ENCODE measurements at regions not wholly inside any gene's neighbourhood (a gene's known extent, or its start where the extent isn't known, plus 50 kb on each side); places are given as distances from the start of the nearest gene placed in this dataset.

DNA sequence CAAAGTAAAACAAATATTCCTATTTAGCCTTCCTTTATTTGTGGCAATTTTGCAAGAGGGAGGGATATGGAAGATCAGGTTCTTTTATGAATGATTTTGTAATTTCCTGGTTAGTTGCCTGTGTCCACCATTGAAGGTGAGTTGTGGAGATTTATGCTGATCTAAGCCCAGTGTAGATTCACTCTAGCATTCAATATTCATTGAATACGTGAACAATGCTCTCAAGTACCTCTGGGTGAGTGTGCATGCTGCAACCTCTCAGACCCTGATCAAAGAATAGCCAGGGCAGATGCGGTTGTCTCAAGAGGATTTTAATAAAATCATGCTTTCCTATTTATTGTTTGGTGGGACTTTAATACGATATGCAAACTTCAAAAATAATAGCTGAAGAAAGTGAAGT, 628.4 kb downstream of the SPRY1 start:
- DNase-seq: no peak
- Histone ChIP-seq H3K27me3 (replicated peaks; ENCODE audit: insufficient read depth, low read length) (no peaks in the 10 kb centered on the region), H4K20me1 (ENCODE audit: insufficient read depth, low read length) (no peaks in the 10 kb centered on the region), H2AFZ (ENCODE audit: low read length) (no peak overlapping the region), H3K4me1 (ENCODE audit: low read length) (peaks cover 4% of the 10 kb centered on the region), H3K36me3 (replicated peaks; ENCODE audit: insufficient read depth, low read length) (no peaks in the 10 kb centered on the region), H3K4me2 (ENCODE audit: low read depth, low read length) (no peak overlapping the region), H3K27ac (ENCODE audit: low read length) (no peak overlapping the region), H3K9me2 (replicated peaks; ENCODE audit: insufficient read depth, low read length) (no peaks in the 10 kb centered on the region; the same call in 1 of the 2 replicates), H3K4me3 (ENCODE audit: low read length) (no peak overlapping the region), H3F3A (ENCODE audit: insufficient read depth, low read length) (no peaks in the 10 kb centered on the region), H3K79me2 (ENCODE audit: low read length) (no peaks in the 10 kb centered on the region), H3K9ac (ENCODE audit: low read length) (no peak overlapping the region), H3K9me3 (replicated peaks; ENCODE audit: insufficient read depth, low read length) (no peaks in the 10 kb centered on the region)
- TF ChIP-seq EZH2phosphoT487 (IDR thresholded peaks at IDR 0.05; ENCODE audit: low read length) (no peak), EZH2 (optimal IDR thresholded peaks at IDR 0.05; ENCODE audit: low read depth, low read length) (no peak)
- TF ChIP-seq, protein P1, sequence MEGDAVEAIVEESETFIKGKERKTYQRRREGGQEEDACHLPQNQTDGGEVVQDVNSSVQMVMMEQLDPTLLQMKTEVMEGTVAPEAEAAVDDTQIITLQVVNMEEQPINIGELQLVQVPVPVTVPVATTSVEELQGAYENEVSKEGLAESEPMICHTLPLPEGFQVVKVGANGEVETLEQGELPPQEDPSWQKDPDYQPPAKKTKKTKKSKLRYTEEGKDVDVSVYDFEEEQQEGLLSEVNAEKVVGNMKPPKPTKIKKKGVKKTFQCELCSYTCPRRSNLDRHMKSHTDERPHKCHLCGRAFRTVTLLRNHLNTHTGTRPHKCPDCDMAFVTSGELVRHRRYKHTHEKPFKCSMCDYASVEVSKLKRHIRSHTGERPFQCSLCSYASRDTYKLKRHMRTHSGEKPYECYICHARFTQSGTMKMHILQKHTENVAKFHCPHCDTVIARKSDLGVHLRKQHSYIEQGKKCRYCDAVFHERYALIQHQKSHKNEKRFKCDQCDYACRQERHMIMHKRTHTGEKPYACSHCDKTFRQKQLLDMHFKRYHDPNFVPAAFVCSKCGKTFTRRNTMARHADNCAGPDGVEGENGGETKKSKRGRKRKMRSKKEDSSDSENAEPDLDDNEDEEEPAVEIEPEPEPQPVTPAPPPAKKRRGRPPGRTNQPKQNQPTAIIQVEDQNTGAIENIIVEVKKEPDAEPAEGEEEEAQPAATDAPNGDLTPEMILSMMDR (IDR thresholded peaks at IDR 0.05; ENCODE audit: low read length): no peak

GRCh38 chr4:124025428-124025827, 628.8 kb downstream of the SPRY1 start:
- no peaks in the 10 kb centered on the region; the same call in 1 of the 2 replicates for H3K9me2 ChIP-seq (replicated peaks; ENCODE audit: insufficient read depth, low read length)
- H3K27me3 ChIP-seq (replicated peaks; ENCODE audit: insufficient read depth, low read length): no peaks in the 10 kb centered on the region
- TF ChIP-seq EZH2phosphoT487 (IDR thresholded peaks at IDR 0.05; ENCODE audit: low read length): no peak
- TF ChIP-seq EZH2 (optimal IDR thresholded peaks at IDR 0.05; ENCODE audit: low read depth, low read length): no peak
- TF ChIP-seq, protein P1 (IDR thresholded peaks at IDR 0.05; ENCODE audit: low read length): no peak
- H3K79me2 ChIP-seq (ENCODE audit: low read length): no peaks in the 10 kb centered on the region
- H3K36me3 ChIP-seq (replicated peaks; ENCODE audit: insufficient read depth, low read length): no peaks in the 10 kb centered on the region
- no peaks in the 10 kb centered on the region for H4K20me1 ChIP-seq (ENCODE audit: insufficient read depth, low read length)
- H3K9me3 ChIP-seq (replicated peaks; ENCODE audit: insufficient read depth, low read length): no peaks in the 10 kb centered on the region
- DNase-seq: no peak
- H2AFZ ChIP-seq (ENCODE audit: low read length): no peak overlapping the region
- no peaks in the 10 kb centered on the region for H3F3A ChIP-seq (ENCODE audit: insufficient read depth, low read length)
- H3K4me1 ChIP-seq (ENCODE audit: low read length): no peaks in the 10 kb centered on the region
- no peak overlapping the region for H3K27ac ChIP-seq (ENCODE audit: low read length)
- H3K4me3 ChIP-seq (ENCODE audit: low read length): no peak overlapping the region
- H3K9ac ChIP-seq (ENCODE audit: low read length): no peak overlapping the region
- no peak overlapping the region for H3K4me2 ChIP-seq (ENCODE audit: low read depth, low read length)

GRCh38 chr4:124028182-124028581, 631.6 kb downstream of the SPRY1 start:
- no peak for TF ChIP-seq EZH2 (optimal IDR thresholded peaks at IDR 0.05; ENCODE audit: low read depth, low read length)
- TF ChIP-seq, protein P1 (IDR thresholded peaks at IDR 0.05; ENCODE audit: low read length): no peak
- no peak for TF ChIP-seq EZH2phosphoT487 (IDR thresholded peaks at IDR 0.05; ENCODE audit: low read length)
- Histone ChIP-seq H3K4me1 (ENCODE audit: low read length) (no peaks in the 10 kb centered on the region), H3K27me3 (replicated peaks; ENCODE audit: insufficient read depth, low read length) (no peaks in the 10 kb centered on the region), H3K9ac (ENCODE audit: low read length) (no peak overlapping the region), H4K20me1 (ENCODE audit: insufficient read depth, low read length) (no peaks in the 10 kb centered on the region), H3K27ac (ENCODE audit: low read length) (no peak overlapping the region), H2AFZ (ENCODE audit: low read length) (no peak overlapping the region), H3F3A (ENCODE audit: insufficient read depth, low read length) (no peaks in the 10 kb centered on the region), H3K36me3 (replicated peaks; ENCODE audit: insufficient read depth, low read length) (no peaks in the 10 kb centered on the region), H3K9me3 (replicated peaks; ENCODE audit: insufficient read depth, low read length) (no peaks in the 10 kb centered on the region), H3K79me2 (ENCODE audit: low read length) (no peaks in the 10 kb centered on the region), H3K4me3 (ENCODE audit: low read length) (no peak overlapping the region), H3K9me2 (replicated peaks; ENCODE audit: insufficient read depth, low read length) (no peaks in the 10 kb centered on the region; the same call in 1 of the 2 replicates), H3K4me2 (ENCODE audit: low read depth, low read length) (no peak overlapping the region)
- no peak for DNase-seq

All from MM.1S (cell line).